IPS-15b (cell line): ENCODE measurements at regions not wholly inside any gene's neighbourhood (a gene's known extent, or its start where the extent isn't known, plus 50 kb on each side); places are given as distances from the start of the nearest gene placed in this dataset.

Experiments used
- H3K27me3 ChIP-seq: one replicate; pipeline ENCODE4 v1.6.1; 2013; ENCODE audit warnings: low read length; ENCODE audit not compliant: control insufficient read depth, insufficient read depth
- H3K36me3 ChIP-seq: one replicate; pipeline ENCODE4 v1.6.1; 2013; ENCODE audit warnings: low read length; ENCODE audit not compliant: control insufficient read depth, insufficient read depth
- H3K4me1 ChIP-seq: one replicate; pipeline ENCODE4 v1.6.1; 2013; ENCODE audit warnings: mild to moderate bottlenecking, low read length; ENCODE audit not compliant: control insufficient read depth, insufficient read depth
- H3K4me3 ChIP-seq: one replicate; pipeline ENCODE4 v1.5.1; 2013; ENCODE audit warnings: low read depth, low read length
- H3K9ac ChIP-seq: one replicate; pipeline ENCODE4 v1.6.1; 2013; ENCODE audit warnings: low read depth, mild to moderate bottlenecking, low read length
- H3K9me3 ChIP-seq: one replicate; pipeline ENCODE4 v1.6.1; 2013; ENCODE audit warnings: mild to moderate bottlenecking, low read length; ENCODE audit not compliant: control insufficient read depth, insufficient read depth

DNA sequence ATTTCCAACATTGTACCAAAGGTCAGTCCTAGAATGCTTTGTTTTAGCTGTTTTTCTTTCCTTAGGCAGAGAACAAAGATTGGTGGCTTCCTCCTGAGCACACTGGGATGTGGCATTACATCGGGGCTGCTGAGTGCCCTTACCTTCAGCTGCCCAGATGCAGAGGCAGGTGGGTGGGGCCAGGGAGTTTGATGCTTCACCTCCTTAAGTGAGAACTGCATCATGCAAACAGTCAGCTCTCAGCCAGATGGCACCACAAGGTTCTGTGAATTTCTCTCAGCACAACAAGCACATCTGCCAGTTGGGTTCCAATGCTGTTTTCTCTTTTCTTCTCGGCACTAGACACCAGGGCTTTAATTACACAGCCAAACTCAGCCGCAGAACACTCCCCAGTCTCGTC lies 87.4 kb upstream of the UBL3 start:
- Histone ChIP-seq H3K27me3 (peaks cover 9% of the 10 kb centered on the region), H3K9ac (no peak overlapping the region), H3K4me1 (peaks cover 16% of the 10 kb centered on the region), H3K36me3 (no peaks in the 10 kb centered on the region), H3K4me3 (no peak overlapping the region), H3K9me3 (no peaks in the 10 kb centered on the region)

DNA sequence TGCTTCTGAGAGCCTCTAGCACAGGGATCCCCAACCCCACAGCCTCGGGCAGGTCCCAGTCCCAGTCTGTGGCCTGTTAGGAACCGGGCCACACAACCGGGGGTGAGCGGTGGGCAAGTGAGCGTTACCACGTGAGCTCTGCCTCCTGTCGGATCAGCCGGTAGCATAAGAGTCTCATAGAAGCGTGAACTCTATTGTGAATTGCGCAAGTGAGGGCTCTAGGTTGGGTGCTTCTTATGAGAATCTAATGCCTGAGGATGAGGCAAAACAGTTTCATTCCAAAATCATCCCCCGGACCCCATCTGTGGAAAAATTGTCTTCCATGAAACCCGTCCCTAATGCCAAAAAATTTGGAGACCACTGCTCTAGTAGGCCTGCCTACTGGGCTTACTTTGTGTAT lies 87.0 kb upstream of the UBL3 start:
- Histone ChIP-seq H3K27me3 (peaks cover 9% of the 10 kb centered on the region), H3K36me3 (no peaks in the 10 kb centered on the region), H3K4me1 (peaks cover 12% of the 10 kb centered on the region), H3K9ac (no peak overlapping the region), H3K4me3 (no peak overlapping the region), H3K9me3 (no peaks in the 10 kb centered on the region)

- Histone ChIP-seq H3K4me1 (peaks cover 12% of the 10 kb centered on the region), H3K9ac (no peak overlapping the region), H3K4me3 (no peak overlapping the region), H3K27me3 (peaks cover 9% of the 10 kb centered on the region), H3K36me3 (no peaks in the 10 kb centered on the region), H3K9me3 (no peaks in the 10 kb centered on the region)
These were observed 86.5 kb upstream of the UBL3 start for GRCh38 chr13:29936956-29937355.

DNA sequence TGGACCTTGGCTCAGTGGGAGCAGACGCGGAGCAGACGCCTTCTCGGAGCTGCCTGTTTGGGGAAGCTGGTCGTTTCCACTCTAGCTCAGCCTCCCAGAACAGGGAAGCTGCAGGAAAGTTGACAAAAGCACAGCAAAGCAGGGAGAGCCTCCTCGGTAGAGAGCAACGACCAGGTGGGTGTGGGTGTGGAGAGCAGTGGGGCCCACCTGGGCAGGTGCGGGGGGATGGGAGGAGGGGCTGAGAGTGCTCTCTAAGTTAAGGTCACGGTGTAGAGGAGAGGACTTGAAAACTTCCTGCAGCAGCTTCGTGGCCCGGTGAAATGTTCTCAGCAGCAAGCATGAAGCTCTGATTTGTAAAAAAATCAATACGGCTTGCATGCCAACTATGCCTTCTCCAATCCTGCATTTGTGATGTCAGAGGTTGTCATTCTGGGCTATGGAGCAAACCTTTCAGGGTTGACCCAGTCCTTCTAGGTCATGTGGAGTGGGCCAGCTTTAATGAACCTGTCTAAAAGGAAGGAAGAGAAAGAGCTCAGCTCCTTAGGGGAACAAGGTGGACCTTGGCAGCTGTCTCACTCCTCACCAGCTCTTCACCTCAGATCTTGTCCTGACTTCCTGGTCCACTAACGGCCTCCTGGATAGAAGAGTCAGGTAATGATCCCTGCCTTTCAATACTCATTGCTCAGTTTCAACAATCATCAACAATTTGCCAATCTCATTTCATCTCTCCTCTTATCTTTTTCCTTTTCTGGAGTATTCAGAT lies 85.8 kb upstream of the UBL3 start:
- Histone ChIP-seq H3K27me3 (peaks cover 7% of the 10 kb centered on the region), H3K9me3 (no peaks in the 10 kb centered on the region), H3K9ac (no peak overlapping the region), H3K4me3 (no peak overlapping the region), H3K36me3 (no peaks in the 10 kb centered on the region), H3K4me1 (peaks cover 12% of the 10 kb centered on the region)

GRCh38 chr13:29935309-29935981 lies 85.0 kb upstream of the UBL3 start:
- Histone ChIP-seq H3K27me3 (peaks cover 7% of the 10 kb centered on the region), H3K9ac (no peak overlapping the region), H3K36me3 (no peaks in the 10 kb centered on the region), H3K4me3 (no peak overlapping the region), H3K4me1 (peaks cover 12% of the 10 kb centered on the region), H3K9me3 (no peaks in the 10 kb centered on the region)

- H3K27me3 ChIP-seq: peaks cover 7% of the 10 kb centered on the region
- no peaks in the 10 kb centered on the region for H3K36me3 ChIP-seq
- no peak overlapping the region for H3K9ac ChIP-seq
- H3K9me3 ChIP-seq: no peaks in the 10 kb centered on the region
- no peak overlapping the region for H3K4me3 ChIP-seq
- peaks cover 12% of the 10 kb centered on the region for H3K4me1 ChIP-seq
These were observed 84.3 kb upstream of the UBL3 start for GRCh38 chr13:29934531-29935308.

- Histone ChIP-seq H3K36me3 (no peaks in the 10 kb centered on the region), H3K27me3 (peaks cover 5% of the 10 kb centered on the region), H3K4me3 (no peak overlapping the region), H3K4me1 (peaks cover 4% of the 10 kb centered on the region), H3K9me3 (no peaks in the 10 kb centered on the region), H3K9ac (no peak overlapping the region)
These were observed 83.0 kb upstream of the UBL3 start for GRCh38 chr13:29933401-29933800.

GRCh38 chr13:29931696-29932095 lies 81.3 kb upstream of the UBL3 start:
- H3K9me3 ChIP-seq: no peaks in the 10 kb centered on the region
- H3K27me3 ChIP-seq: peaks cover 5% of the 10 kb centered on the region
- H3K9ac ChIP-seq: no peak overlapping the region
- no peaks in the 10 kb centered on the region for H3K36me3 ChIP-seq
- peaks cover 4% of the 10 kb centered on the region for H3K4me1 ChIP-seq
- H3K4me3 ChIP-seq: no peak overlapping the region

DNA sequence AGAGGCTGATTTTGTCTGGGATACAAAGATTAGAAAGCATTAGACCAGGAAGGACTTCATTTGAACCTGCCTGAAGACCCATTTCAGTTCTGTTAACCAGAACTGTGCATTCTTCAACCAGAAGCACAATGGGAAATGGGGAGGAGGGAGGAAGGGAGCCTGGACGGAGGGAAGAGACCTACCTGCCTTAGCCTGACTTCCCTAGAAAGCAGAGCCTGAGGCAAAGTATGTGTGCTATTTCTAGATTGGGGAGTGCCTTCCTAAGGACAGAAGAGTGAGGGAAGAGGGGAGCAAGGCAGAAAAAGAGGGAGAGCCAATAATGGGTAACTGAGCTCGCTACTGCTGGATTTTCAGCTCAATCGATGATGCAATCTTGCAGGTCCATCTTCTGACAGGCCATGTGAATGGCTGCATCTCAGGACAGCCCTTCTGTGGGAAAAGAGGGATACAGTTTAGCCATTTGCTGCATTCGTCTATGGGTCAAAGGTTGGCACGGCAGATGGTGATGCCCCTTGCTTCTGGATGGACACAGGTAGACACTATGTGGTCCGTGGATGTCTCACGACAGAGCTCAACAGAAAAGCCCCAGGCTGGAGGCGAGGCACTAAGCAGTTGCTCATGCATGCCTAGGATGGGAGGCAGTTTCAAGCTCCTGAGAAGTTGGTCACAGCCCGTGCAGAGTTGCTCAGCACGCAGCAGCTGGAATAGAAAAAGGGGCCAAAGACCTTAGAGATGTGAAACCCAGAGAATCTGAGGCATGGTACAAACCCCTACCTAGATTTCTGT lies 78.8 kb upstream of the UBL3 start:
- Histone ChIP-seq H3K27me3 (peaks cover 2% of the 10 kb centered on the region), H3K9me3 (no peaks in the 10 kb centered on the region), H3K9ac (no peak overlapping the region), H3K4me1 (peaks cover 2% of the 10 kb centered on the region), H3K4me3 (no peak overlapping the region), H3K36me3 (no peaks in the 10 kb centered on the region)

GRCh38 chr13:29926098-29926476 lies 75.7 kb upstream of the UBL3 start:
- Histone ChIP-seq H3K27me3 (peaks cover 11% of the 10 kb centered on the region), H3K9ac (no peak overlapping the region), H3K4me3 (no peak overlapping the region), H3K4me1 (peaks cover 9% of the 10 kb centered on the region), H3K36me3 (no peaks in the 10 kb centered on the region), H3K9me3 (no peaks in the 10 kb centered on the region)

DNA sequence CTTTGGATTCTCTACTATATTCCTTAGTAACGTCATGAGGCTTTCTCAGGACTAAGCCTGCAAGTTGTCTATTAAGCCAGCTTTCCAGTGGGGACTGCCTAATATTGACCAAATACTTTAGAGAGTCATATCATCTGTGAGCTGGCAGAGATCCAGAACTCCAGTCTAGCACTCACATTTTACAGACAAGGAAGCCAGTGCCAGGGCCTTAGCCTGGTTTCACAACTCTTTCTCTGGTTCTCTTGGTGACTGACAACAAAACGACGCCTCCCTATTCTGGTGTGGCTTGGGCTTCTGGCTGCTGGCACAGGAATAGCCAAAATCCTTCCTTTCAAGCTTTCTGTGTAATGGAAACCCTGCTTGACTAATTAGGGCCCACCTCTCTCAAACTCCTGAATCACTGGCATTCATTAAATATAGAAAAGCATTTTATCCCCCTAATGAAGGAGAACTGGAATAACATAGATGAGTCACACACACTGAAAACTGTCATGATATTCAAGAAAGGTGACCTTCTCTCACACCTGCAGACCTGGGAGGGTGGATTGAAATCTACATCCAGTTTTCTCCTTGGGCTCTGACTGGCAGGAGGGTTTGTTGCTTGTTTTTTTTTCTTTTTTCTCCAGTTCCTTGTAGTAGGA lies 75.2 kb upstream of the UBL3 start:
- no peak overlapping the region for H3K4me3 ChIP-seq
- H3K9me3 ChIP-seq: no peaks in the 10 kb centered on the region
- H3K9ac ChIP-seq: no peak overlapping the region
- peaks cover 9% of the 10 kb centered on the region for H3K4me1 ChIP-seq
- peaks cover 11% of the 10 kb centered on the region for H3K27me3 ChIP-seq
- H3K36me3 ChIP-seq: no peaks in the 10 kb centered on the region
